Thoracic aorta (tissue), 2 donors: ENCODE measurements at regions not wholly inside any gene's neighbourhood (a gene's known extent, or its start where the extent isn't known, plus 50 kb on each side); places are given as distances from the start of the nearest gene placed in this dataset.

Experiments
- ATAC-seq: fragments of 150-250 bp; one replicate; pipeline ENCODE4 v1.8.0; 2017; ENCODE audit warnings: low read depth; ENCODE audit not compliant: insufficient number of reproducible peaks, low FRiP score
- DNase-seq: peaks from one replicate; pipeline ENCODE4 v3.0.0-alpha.2; 2020; ENCODE audit warnings: low spot score
- H3K27ac ChIP-seq, 2 donors: fragments of 200-600 bp; sonication (generic); 1 replicate in 1 of 2; 2 replicates in 1 of 2; pipeline ENCODE4 v1.5.1; 2016; ENCODE audit warnings: mild to moderate bottlenecking in 2 of 2, moderate library complexity in 2 of 2
- H3K27me3 ChIP-seq: fragments of 200-600 bp; sonication (generic); replicated peaks from 2 replicates; pipeline ENCODE4 v1.6.0; 2016; ENCODE audit warnings: mild to moderate bottlenecking; ENCODE audit not compliant: insufficient read depth
- H3K36me3 ChIP-seq: fragments of 200-600 bp; sonication (generic); one replicate; pipeline ENCODE4 v1.5.1; 2016
- H3K4me1 ChIP-seq, 2 donors: fragments of 200-600 bp; sonication (generic); 1 replicate in 1 of 2; 2 replicates in 1 of 2; pipeline versions ENCODE4 v1.5.1 to v1.6.0; 2016; ENCODE audit warnings: low read depth in 2 of 2, mild to moderate bottlenecking in 1 of 2; ENCODE audit not compliant: control insufficient read depth in 1 of 2
- H3K4me3 ChIP-seq: fragments of 200-600 bp; sonication (generic); 2 replicates; pipeline ENCODE4 v1.5.1; 2016; ENCODE audit warnings: mild to moderate bottlenecking
- H3K9me3 ChIP-seq: fragments of 200-600 bp; sonication (generic); 2 replicates; pipeline ENCODE4 v1.5.1; 2016
- TF ChIP-seq, protein P1 (sequence below): fragments of 200-600 bp; sonication (generic); IDR thresholded peaks from one replicate; pipeline ENCODE4 v1.5.1; 2019; ENCODE audit warnings: antibody characterized with exemption

DNA sequence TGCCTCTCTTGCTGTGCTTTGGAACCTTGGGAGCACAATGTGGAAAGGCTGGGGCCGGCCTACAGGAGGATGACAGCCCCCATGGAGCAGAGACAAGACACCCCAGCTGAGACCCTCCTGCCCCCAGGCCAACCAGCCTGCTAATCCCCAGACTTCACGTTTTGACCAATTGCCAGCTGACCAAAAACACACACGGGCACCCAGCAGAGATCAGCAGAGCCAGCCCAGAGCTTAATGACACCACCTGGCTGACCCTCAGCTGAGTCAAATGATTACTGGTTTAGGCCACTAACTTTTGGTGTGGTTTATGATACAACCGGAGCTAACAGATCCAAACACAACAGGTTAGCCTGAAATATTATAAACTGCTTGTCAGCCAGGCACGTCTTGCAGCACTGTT is 111.2 kb upstream of the KIF5B start:
- H3K27ac ChIP-seq, result no peak overlapping the region
- H3K9me3 ChIP-seq, result no peaks in the 10 kb centered on the region
- no peaks in the 10 kb centered on the region for H3K36me3 ChIP-seq
- DNase-seq (no peak), ATAC-seq (no peak)
- peaks cover 0 to 12% of the 10 kb centered on the region in 2 donors for H3K4me1 ChIP-seq
- TF ChIP-seq, protein P1, sequence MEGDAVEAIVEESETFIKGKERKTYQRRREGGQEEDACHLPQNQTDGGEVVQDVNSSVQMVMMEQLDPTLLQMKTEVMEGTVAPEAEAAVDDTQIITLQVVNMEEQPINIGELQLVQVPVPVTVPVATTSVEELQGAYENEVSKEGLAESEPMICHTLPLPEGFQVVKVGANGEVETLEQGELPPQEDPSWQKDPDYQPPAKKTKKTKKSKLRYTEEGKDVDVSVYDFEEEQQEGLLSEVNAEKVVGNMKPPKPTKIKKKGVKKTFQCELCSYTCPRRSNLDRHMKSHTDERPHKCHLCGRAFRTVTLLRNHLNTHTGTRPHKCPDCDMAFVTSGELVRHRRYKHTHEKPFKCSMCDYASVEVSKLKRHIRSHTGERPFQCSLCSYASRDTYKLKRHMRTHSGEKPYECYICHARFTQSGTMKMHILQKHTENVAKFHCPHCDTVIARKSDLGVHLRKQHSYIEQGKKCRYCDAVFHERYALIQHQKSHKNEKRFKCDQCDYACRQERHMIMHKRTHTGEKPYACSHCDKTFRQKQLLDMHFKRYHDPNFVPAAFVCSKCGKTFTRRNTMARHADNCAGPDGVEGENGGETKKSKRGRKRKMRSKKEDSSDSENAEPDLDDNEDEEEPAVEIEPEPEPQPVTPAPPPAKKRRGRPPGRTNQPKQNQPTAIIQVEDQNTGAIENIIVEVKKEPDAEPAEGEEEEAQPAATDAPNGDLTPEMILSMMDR, result no peak
- H3K27me3 ChIP-seq, result no peaks in the 10 kb centered on the region
- H3K4me3 ChIP-seq, result no peak overlapping the region

DNA sequence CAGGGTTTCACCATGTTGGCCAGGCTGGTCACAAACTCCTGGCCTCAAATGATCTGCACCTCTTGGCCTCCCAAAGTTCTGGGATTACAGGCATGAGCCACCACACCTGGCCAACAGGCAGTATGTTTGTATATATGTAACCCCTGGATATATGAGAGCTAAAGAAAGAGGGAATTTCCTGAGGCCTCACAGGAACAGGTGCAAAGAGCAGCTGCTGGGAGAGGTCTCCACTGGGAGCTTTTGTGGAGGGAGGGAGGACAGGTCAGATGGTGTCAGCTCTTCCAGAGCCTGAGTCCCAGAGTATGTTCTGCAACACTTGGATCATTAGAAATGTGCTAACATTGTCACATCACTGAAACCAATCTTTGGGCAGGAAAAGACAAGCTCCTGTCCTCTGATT is 110.1 kb upstream of the KIF5B start:
- no peak for ATAC-seq
- H3K27ac ChIP-seq, result no peak overlapping the region
- TF ChIP-seq, protein P1, result no peak
- H3K4me1 ChIP-seq, result peaks cover 0 to 13% of the 10 kb centered on the region in 2 donors
- DNase-seq, result no peak
- no peaks in the 10 kb centered on the region for H3K36me3 ChIP-seq
- no peaks in the 10 kb centered on the region for H3K9me3 ChIP-seq
- no peaks in the 10 kb centered on the region for H3K27me3 ChIP-seq
- no peak overlapping the region for H3K4me3 ChIP-seq

DNA sequence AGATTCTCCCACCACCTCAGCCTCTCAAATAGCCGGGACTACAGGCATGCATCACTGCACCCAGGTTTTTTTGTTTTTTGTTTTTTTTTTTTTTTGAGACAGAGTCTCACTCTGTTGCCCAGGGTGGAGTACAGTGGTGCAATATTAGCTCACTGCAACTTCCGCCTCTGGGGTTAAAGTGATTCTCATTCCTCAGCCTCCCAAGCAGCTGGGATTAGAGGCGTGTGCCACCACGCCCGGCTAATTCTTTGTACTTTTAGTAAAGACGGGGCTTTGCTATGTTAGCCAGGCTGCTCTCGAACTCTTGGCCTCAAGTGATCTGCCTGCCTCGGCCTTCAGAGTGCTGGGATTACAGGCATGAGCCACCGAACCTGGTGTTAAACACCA is 107.5 kb upstream of the KIF5B start:
- no peak overlapping the region for H3K4me3 ChIP-seq
- H3K4me1 ChIP-seq, result peaks cover 0 to 7% of the 10 kb centered on the region in 2 donors
- no peaks in the 10 kb centered on the region for H3K36me3 ChIP-seq
- no peaks in the 10 kb centered on the region for H3K27me3 ChIP-seq
- DNase-seq, result no peak
- no peak overlapping the region for H3K27ac ChIP-seq
- TF ChIP-seq, protein P1, result no peak
- no peaks in the 10 kb centered on the region for H3K9me3 ChIP-seq
- ATAC-seq, result no peak

DNA sequence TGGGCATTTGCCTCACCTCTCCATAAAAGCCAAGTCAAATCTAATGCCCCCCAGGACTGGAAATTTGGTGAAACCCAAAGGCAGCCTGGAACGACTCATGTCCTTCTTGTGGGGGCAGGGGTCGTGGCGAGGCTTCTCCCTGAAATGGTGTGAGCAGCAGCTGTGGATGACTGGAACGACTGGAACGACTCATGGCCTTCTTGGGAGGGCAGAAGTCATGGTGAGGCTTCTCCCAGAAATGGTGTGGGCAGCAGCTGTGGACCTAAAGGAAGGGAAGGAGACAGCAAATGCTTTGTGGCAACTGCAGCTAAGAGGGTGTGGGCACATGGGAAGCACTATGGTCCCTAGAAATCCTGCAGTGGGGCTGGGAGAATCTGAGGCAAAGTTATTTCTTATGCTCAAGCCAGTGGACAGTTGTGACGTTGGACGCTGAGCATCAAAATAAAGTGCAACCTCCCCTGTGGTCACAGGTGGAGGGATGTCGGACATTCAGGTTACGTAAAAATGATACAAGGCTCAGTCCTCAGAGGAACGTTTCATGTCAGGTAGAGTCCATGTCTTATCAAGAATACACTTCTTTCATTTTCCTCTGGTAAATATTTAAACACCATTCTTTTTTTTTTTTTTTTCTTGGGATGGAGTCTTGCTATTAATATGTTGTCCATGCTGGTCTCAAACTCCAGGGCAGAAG is 107.0 kb upstream of the KIF5B start:
- Histone ChIP-seq H3K4me3 (no peak overlapping the region), H3K4me1 (peaks cover 0 to 7% of the 10 kb centered on the region in 2 donors), H3K36me3 (no peaks in the 10 kb centered on the region), H3K27me3 (no peaks in the 10 kb centered on the region), H3K9me3 (no peaks in the 10 kb centered on the region), H3K27ac (no peak overlapping the region)
- DNase-seq (no peak), ATAC-seq (no peak)
- TF ChIP-seq, protein P1, result no peak

DNA sequence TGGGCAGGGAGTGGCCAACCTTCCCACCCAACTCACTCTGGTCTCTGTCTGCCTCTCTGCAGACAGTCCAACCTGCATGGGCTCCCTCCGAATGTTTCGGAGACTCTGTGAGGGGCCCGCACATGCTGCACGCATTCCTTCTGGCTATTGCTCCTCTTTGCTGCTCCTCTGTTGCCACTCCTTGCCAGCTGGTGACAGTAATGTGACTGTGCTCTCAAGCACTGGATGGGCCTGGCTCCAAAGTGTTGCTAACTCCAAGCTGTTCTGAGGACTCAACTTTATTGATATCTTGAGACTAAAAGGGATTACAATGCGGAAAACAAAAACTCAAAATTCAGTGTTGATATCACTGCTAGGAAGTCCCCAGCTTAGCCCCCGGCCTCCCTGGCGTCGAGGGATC is 105.4 kb upstream of the KIF5B start:
- peaks cover 0 to 7% of the 10 kb centered on the region in 2 donors for H3K4me1 ChIP-seq
- TF ChIP-seq, protein P1, result no peak
- no peak overlapping the region for H3K4me3 ChIP-seq
- DNase-seq, result no peak
- no peaks in the 10 kb centered on the region for H3K9me3 ChIP-seq
- ATAC-seq, result no peak
- no peak overlapping the region for H3K27ac ChIP-seq
- no peaks in the 10 kb centered on the region for H3K27me3 ChIP-seq
- H3K36me3 ChIP-seq, result no peaks in the 10 kb centered on the region
